ENCODE measurements at regions not wholly inside any gene's neighbourhood (a gene's known extent, or its start where the extent isn't known, plus 50 kb on each side); places are given as distances from the start of the nearest gene placed in this dataset.

DNA sequence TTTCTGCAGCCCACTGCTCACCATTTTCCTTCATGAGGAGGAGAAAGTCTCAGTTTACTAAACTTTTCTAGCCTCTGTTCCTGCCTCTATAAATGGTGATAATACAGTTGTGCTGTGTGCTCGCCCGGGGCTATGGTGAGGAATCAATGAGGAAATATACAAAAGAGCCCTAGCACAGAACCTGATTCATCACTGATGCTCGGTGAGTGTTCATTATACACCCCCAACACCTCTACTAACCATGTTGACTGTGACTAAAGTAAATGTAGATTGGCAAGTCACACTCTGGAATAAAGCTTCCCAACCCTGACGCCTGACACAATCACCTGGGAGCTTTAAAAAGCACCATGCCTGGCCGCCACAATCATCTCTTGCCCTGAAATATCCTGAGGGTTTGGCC, 118.8 kb upstream of the CYP1B1 start:
- Histone ChIP-seq H3K4me3 (ENCODE audit: insufficient read depth, low read depth, low read length) (no peak overlapping the region), H3K36me3 (ENCODE audit: insufficient read depth, low read length) (no peaks in the 10 kb centered on the region), H3K79me2 (ENCODE audit: insufficient read depth, low read length) (no peaks in the 10 kb centered on the region), H3K9me3 (ENCODE audit: insufficient read depth, low read depth, low read length) (no peaks in the 10 kb centered on the region), H2AFZ (ENCODE audit: low read depth, low read length) (no peak overlapping the region), H3K9ac (ENCODE audit: low read length) (no peak overlapping the region), H3K4me2 (ENCODE audit: low read length) (no peak overlapping the region), H3K27me3 (ENCODE audit: insufficient read depth, low read length) (no peaks in the 10 kb centered on the region), H3K27ac (ENCODE audit: low read depth, low read length) (no peak overlapping the region), H4K20me1 (ENCODE audit: insufficient read depth, low read length) (no peaks in the 10 kb centered on the region), H3K4me1 (ENCODE audit: insufficient read depth, low read length) (peaks cover 3% of the 10 kb centered on the region)
- H3K4me1 Mint-ChIP-seq (ENCODE audit: low read depth, unreplicated experiment), result peaks cover 22% of the 10 kb centered on the region
- H3K4me3 Mint-ChIP-seq (ENCODE audit: unreplicated experiment), result no peak overlapping the region
- FAIRE-seq (no peak), DNase-seq (ENCODE audit: low read depth) (no peak)
- no peak overlapping the region for H3K27ac Mint-ChIP-seq (ENCODE audit: unreplicated experiment)
- peaks cover 7% of the 10 kb centered on the region for H3K27me3 Mint-ChIP-seq (ENCODE audit: low read depth, unreplicated experiment)
- TF ChIP-seq CTCF (IDR thresholded peaks at IDR 0.05; ENCODE audit: insufficient read depth, low read depth, low read length), result no peak
- no peak for TF ChIP-seq EZH2 (IDR thresholded peaks at IDR 0.05; ENCODE audit: insufficient read depth, low read length)
- no peaks in the 10 kb centered on the region for H3K36me3 Mint-ChIP-seq (ENCODE audit: low read depth, unreplicated experiment)
- peaks cover 2% of the 10 kb centered on the region for H3K9me3 Mint-ChIP-seq (ENCODE audit: unreplicated experiment)

- Histone ChIP-seq H3K27me3 (ENCODE audit: insufficient read depth, low read length) (no peaks in the 10 kb centered on the region), H3K4me2 (ENCODE audit: low read length) (no peak overlapping the region), H2AFZ (ENCODE audit: low read depth, low read length) (no peak overlapping the region), H4K20me1 (ENCODE audit: insufficient read depth, low read length) (no peaks in the 10 kb centered on the region), H3K79me2 (ENCODE audit: insufficient read depth, low read length) (no peaks in the 10 kb centered on the region), H3K4me3 (ENCODE audit: insufficient read depth, low read depth, low read length) (no peak overlapping the region), H3K9ac (ENCODE audit: low read length) (no peak overlapping the region), H3K36me3 (ENCODE audit: insufficient read depth, low read length) (no peaks in the 10 kb centered on the region), H3K9me3 (ENCODE audit: insufficient read depth, low read depth, low read length) (no peaks in the 10 kb centered on the region), H3K4me1 (ENCODE audit: insufficient read depth, low read length) (peaks cover 3% of the 10 kb centered on the region), H3K27ac (ENCODE audit: low read depth, low read length) (no peak overlapping the region)
- Mint-ChIP-seq H3K36me3 (ENCODE audit: low read depth, unreplicated experiment) (no peaks in the 10 kb centered on the region), H3K27me3 (ENCODE audit: low read depth, unreplicated experiment) (peaks cover 2% of the 10 kb centered on the region), H3K9me3 (ENCODE audit: unreplicated experiment) (no peaks in the 10 kb centered on the region), H3K4me3 (ENCODE audit: unreplicated experiment) (no peak overlapping the region), H3K4me1 (ENCODE audit: low read depth, unreplicated experiment) (peaks cover 24% of the 10 kb centered on the region), H3K27ac (ENCODE audit: unreplicated experiment) (no peak overlapping the region)
- TF ChIP-seq CTCF (IDR thresholded peaks at IDR 0.05; ENCODE audit: insufficient read depth, low read depth, low read length), result no peak
- no peak for TF ChIP-seq EZH2 (IDR thresholded peaks at IDR 0.05; ENCODE audit: insufficient read depth, low read length)
- FAIRE-seq (no peak), DNase-seq (ENCODE audit: low read depth) (no peak)
Observed at GRCh38 chr2:38192976-38193375, 117.0 kb upstream of the CYP1B1 start.

DNA sequence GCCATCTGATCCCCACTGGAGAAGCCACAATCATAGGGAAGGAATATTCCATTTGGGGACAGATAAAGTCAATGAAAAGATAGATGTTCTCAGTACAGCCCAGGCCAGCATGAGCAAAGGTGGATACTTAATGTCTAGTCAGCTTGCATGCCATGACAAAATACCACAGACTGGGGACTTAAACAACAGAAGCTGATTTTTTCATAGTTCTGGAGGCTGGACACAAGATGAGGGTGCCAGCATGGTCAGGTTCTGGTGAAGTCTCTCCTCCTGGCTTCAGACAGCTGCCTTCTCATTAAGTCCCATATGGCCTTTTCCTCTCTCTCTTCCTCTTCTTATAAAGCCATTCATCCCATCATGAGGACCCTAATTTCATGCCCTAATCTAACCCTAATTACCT, 116.1 kb upstream of the CYP1B1 start:
- Histone ChIP-seq H4K20me1 (ENCODE audit: insufficient read depth, low read length) (no peaks in the 10 kb centered on the region), H3K36me3 (ENCODE audit: insufficient read depth, low read length) (no peaks in the 10 kb centered on the region), H3K79me2 (ENCODE audit: insufficient read depth, low read length) (no peaks in the 10 kb centered on the region), H3K27me3 (ENCODE audit: insufficient read depth, low read length) (no peaks in the 10 kb centered on the region), H3K4me1 (ENCODE audit: insufficient read depth, low read length) (peaks cover 8% of the 10 kb centered on the region), H3K9me3 (ENCODE audit: insufficient read depth, low read depth, low read length) (no peaks in the 10 kb centered on the region), H3K27ac (ENCODE audit: low read depth, low read length) (no peak overlapping the region), H3K9ac (ENCODE audit: low read length) (no peak overlapping the region), H3K4me3 (ENCODE audit: insufficient read depth, low read depth, low read length) (no peak overlapping the region), H2AFZ (ENCODE audit: low read depth, low read length) (no peak overlapping the region), H3K4me2 (ENCODE audit: low read length) (no peak overlapping the region)
- Mint-ChIP-seq H3K36me3 (ENCODE audit: low read depth, unreplicated experiment) (no peaks in the 10 kb centered on the region), H3K4me3 (ENCODE audit: unreplicated experiment) (no peak overlapping the region), H3K9me3 (ENCODE audit: unreplicated experiment) (no peaks in the 10 kb centered on the region), H3K27ac (ENCODE audit: unreplicated experiment) (no peak overlapping the region), H3K4me1 (ENCODE audit: low read depth, unreplicated experiment) (peaks cover 30% of the 10 kb centered on the region), H3K27me3 (ENCODE audit: low read depth, unreplicated experiment) (peaks cover 2% of the 10 kb centered on the region)
- DNase-seq (ENCODE audit: low read depth) (no peak), FAIRE-seq (no peak)
- TF ChIP-seq CTCF (IDR thresholded peaks at IDR 0.05; ENCODE audit: insufficient read depth, low read depth, low read length) (no peak), EZH2 (IDR thresholded peaks at IDR 0.05; ENCODE audit: insufficient read depth, low read length) (no peak)
